HT-29 (cell line): ENCODE measurements at regions not wholly inside any gene's neighbourhood (a gene's known extent, or its start where the extent isn't known, plus 50 kb on each side); places are given as distances from the start of the nearest gene placed in this dataset.

Experiments used
- DNase-seq: peaks from one replicate; pipeline ENCODE4 v3.0.0-alpha.2; 2015; ENCODE audit warnings: low spot score

GRCh38 chr5:54619731-54620130 is 102.2 kb downstream of the SNX18 start:
- DNase-seq, result no peak

- DNase-seq, result no peak
These were observed 99.1 kb downstream of the SNX18 start for GRCh38 chr5:54616518-54617220.

DNA sequence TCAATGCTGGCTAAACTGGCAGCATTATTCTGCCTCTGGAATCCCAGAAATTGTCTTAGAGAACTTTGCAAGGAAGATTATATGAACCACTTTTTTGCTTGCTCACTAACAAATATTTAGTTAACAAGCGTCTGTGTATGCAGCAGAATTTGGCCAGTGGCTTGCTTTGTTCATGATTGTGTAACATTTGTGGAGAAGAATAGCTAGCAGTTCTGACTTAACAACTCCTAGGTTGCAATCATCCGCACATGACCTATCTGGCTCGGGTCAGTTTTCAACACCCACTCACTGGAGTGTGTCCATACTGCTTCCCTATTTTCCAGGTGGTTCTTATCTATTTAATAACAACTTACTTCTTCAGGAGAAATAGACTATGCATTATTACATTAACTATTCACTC is 98.5 kb downstream of the SNX18 start:
- DNase-seq, result no peak

- DNase-seq, result no peak
These were observed 97.8 kb downstream of the SNX18 start for GRCh38 chr5:54615381-54615780.

GRCh38 chr5:54612711-54613110 is 95.2 kb downstream of the SNX18 start:
- no peak for DNase-seq

DNA sequence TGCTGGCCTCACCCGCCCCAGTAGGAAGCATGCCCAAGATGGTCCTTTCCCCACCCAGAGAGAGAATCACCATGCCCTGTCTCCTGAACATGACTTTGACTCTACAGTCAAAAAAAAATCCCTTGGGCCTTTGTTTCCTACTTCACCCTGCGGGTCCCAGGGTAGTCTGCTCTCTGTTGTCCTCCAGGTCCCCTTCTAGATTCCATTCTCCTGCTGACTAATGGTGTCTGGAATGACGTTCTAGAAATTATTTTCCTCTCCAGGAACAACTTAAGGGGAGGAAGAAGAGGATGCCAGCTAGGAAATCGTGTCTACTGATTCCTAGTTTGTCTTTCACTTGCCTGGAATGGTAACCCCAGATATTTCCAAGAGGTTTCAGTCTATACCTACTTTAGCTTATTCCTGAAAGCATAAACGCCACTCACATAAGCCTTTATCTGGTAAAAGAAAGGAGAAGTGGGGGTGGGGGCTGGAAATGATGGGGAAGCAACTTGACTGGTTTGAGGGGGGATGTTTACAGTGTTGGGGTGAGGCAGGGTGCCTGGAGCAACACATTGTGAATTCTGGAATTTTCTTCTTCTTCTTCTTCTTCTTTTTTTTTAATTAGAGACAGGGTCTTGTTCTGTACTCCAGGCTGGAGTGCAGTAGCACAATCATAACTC is 93.9 kb downstream of the SNX18 start:
- no peak for DNase-seq

DNA sequence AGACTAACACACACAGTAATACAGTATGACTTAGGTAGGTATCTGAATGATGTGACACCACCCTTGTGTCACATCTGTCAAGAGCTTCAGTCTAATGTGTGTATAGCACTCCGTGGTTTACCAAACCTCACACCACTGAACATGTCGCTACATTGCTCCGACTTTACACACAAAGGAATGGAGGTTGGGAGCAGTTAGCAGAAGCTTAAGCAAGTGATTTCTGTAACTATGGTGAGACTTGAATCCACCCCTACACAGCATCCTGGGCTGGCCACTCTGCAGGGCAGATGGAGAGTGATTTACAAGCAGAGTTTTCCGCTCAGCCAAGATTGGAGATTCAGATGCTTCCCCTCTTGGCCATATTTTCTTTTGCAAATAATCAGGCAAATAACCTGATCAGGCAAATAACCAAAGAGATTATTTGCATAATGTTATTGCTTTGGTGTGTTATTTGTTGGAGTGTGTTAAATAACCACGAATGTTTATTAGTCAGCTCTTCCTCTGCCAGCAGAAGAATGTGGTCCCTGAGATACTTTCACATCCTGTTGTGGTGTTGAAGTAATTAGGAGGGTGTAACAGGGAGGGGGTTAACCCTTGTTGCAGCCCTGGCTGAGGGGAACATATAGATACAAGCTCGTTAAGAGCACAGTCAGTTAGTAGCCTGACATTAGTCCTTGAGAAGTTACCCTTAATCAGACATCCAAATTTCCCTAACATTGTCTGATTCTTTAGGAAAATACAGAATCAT is 92.8 kb downstream of the SNX18 start:
- DNase-seq, result no peak

DNA sequence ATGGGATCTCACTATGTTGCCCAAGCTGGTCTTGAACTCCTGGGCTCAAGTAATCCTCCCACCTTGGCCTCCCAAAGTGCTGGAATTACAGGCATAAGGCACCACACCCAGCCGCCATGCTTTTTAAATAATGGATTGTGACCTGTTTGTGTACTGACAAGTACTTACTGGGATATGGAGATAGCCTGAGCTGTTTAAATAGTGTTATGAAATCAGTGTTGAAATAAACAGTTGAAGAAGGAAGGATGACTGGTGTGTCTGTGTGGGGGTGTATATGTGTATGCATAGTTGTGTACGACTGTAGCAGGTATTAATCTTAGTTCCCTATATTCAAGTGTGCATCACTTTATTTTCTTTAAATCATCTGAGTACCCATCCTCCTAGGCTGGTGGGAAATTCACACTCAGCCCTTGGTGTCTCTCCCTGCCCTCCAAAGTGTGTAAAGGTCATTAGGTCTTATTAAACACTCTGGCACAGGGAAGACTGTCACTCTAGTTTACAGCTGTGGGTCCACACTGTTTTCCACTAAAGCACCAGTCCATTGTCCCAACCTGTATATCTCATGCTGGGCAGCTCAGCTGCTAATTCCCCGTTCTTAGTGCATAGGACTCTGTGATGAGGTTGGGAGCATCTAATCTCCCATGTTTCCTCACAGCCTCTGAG is 91.0 kb downstream of the SNX18 start:
- no peak for DNase-seq

DNA sequence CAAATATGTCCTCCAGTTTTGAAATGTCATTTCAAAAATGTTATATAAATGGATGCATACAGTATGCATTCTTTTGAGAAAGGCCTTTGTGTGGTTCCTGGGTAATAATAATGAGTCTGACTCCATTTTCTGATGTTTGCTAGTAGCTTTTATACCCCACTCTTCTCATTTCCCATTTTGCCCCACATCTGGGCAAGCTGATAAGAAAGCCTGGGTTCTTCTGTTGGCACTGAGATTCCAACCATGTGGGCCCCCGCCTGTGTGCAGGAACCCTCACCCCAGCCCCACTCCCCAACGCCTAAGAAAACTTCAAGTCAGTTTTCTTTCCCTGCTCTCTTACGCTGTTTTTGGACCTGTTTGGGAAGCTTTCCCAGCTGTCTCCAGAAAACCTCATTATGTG is 89.4 kb downstream of the SNX18 start:
- no peak for DNase-seq

DNA sequence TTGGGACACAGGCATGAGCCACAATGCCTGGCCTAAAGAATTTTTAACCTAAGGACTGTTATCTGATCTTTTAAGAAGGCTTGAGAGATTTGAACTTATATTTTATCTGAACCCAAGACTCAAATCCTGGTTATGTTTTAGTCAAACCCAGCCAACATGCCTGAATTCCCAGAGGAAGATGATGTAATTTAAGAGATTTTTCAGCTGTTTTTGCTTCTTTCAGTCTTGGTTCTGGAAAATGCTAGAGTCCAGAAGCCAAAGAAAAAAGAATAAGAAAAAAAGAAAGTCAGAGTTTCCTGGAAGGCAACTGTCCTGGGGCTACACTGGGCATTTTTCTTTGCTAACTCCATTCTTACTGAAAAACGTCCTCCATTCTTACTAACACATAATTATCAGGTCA is 85.8 kb downstream of the SNX18 start:
- no peak for DNase-seq

DNA sequence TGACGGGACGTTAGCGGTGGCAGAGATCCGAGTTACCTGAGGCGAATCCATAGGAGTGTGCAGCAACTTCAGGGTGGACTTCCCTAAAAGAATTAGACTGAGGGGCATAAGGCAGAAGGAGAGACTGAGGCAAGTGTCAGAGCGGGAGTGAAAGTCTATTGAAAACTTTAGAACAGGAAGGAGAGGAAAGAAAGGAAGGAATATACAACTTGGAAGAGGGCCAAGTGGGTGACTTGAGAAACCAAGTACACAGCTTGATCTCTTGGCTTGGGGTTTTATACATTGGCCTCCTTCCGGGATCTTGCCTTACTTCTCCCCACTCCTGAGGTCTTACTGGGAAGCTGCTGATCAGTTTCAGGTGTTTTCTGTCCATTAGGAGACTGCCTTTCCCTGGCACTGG is 84.9 kb downstream of the SNX18 start:
- no peak for DNase-seq

DNA sequence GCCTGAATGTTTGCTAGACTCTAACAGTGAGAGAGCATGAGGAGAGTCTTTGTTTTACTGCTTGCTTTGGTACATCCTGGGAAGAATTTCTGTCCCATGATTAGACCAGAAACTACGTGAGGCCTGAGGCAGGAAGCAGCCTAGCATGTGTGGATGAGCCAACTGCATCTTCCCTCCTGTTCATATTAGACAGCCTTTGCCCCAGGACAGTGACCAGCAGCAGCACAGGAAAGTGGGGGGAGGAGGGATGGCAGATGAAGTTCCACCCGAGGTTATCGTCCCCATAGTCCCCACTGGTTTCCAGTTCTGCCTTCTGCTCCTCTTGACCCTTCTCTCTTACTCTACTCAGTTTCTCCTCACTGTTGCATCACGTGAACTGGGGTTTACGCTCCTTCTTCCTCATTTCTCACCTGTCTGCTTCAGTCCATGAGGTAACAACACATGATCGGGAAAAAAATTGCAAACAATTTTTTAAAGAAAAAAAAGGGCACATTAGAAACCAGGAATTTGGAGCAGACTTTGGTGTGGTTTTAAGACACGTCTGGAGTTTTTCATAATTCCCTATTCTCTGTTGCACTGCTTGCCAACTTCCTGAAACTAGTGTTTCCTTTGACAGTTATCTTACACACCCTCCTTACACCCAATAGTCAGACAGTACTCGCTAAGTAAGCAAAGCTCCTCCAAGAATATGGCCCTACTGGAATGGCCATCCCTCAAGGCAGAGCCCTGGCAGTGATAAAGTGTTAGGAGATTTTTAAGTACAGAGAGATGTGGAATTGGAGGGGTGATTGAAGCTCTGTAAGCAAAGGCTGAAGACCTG is 84.1 kb downstream of the SNX18 start:
- DNase-seq, result no peak
